NCI-H226 (cell line): ENCODE measurements at regions not wholly inside any gene's neighbourhood (a gene's known extent, or its start where the extent isn't known, plus 50 kb on each side); places are given as distances from the start of the nearest gene placed in this dataset.

Source experiments
- DNase-seq: peaks from one replicate; pipeline ENCODE4 v3.0.0-alpha.2; 2015

GRCh38 chr13:26929971-26930730 lies 169.6 kb upstream of the GPR12 start:
- peak; percentile 15 for DNase-seq

- no peak for DNase-seq
These were observed 166.9 kb upstream of the GPR12 start for GRCh38 chr13:26927511-26927910.

- DNase-seq = no peak
These were observed 165.8 kb upstream of the GPR12 start for GRCh38 chr13:26926371-26926770.

GRCh38 chr13:26923824-26924605 lies 163.4 kb upstream of the GPR12 start:
- DNase-seq = no peak

DNA sequence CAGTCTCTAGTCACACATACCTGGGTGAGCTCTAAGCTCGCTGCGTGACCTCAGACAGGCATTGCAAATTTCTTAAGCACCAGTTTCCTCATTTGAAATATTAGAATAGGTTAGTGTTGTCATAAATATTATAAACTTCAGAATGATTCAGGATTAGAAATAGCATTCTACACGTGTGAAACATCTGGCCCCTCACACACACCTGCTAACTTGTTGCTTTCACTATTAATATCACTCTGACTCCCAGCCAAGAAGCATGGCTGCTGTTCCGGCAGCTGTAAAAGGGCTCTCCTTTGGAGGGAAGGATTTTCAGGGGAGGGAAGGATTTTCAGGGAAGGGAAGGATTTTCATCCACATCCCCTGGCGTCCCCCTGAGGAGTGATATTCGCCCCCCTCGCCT lies 161.3 kb upstream of the GPR12 start:
- DNase-seq = no peak

- DNase-seq = no peak
These were observed 160.2 kb upstream of the GPR12 start for GRCh38 chr13:26920614-26921355.

GRCh38 chr13:26919732-26920131 lies 159.1 kb upstream of the GPR12 start:
- no peak for DNase-seq

DNA sequence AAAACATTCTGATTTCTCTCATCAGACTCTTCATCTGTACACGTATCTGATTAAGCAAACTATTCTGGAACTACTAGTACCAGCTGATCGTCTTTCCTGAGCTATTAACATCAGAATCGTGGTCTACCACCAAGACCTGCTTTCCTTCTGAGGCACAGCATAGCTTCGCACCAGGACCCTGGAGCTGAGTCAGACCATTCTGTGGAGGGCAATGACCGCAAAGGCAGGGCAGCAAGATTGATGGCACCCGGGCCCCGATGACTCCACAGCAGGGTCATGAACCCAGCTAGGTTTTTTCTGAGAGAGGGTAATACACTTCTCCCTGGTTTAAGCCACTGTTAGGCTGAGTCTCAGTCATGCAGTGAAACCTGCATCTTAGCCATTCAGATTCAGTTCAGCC lies 158.7 kb upstream of the GPR12 start:
- DNase-seq = no peak

- DNase-seq = no peak
These were observed 154.0 kb upstream of the GPR12 start for GRCh38 chr13:26914624-26915023.

DNA sequence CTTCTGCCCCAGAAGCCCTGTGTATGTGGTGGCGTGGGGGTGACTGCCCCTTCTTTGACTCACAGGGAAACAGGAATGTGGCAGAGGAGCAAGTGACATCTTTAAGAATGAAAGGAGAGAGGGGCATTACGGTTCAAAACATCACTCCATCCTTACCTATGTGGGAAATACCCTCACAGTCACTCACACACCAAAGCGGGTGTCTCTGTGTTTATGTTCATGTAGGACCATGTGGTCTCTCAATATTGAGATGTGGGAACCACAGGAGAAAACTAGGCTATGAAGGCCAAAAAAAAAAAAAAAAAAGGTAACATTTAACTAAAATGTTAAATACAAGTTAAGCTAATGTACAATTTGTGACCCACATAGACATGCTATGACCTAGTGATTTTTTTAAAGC lies 153.6 kb upstream of the GPR12 start:
- DNase-seq = no peak

GRCh38 chr13:26910754-26911465 lies 150.3 kb upstream of the GPR12 start:
- no peak for DNase-seq

DNA sequence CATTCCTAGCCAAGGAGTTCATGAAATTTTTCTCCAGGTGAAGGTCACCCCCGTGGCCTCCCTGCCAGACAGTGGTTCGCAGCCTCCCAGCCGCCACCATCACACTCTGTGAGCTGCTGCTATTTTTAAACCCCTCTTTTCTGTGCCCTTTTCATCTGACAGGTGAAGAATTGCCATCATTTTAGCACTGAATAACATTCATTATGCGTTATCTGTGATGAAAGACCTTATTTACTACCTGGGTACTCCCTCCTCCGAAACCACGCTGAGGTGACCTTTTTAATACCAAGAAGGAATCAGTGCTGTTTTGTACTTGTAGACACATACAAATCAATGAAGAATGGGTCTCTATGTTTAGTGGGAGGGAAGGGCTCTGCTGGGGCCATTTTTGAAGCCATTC lies 148.9 kb upstream of the GPR12 start:
- DNase-seq = no peak

GRCh38 chr13:26908126-26908525 lies 147.5 kb upstream of the GPR12 start:
- DNase-seq = no peak

DNA sequence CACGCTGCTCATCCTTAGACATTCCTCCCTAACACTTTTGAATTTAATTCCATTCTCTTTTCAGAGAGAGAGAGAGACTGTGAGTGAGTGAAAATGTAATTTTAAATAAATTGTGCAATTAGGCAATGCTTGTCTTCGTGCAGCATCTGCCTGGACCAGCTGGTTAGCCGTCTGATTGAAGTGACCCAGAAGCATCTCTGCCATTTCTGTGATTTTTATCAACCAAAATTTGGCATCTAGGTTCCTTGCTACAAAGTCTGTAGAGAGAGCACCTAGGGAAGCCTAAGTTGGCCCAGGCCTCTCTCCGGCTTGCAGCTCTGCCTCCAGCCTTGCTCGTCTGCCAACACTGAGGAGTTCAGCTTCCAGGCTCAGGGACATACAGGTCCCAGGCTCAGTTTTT lies 138.6 kb upstream of the GPR12 start:
- DNase-seq = no peak

GRCh38 chr13:26897706-26898550 lies 137.3 kb upstream of the GPR12 start:
- no peak for DNase-seq

DNA sequence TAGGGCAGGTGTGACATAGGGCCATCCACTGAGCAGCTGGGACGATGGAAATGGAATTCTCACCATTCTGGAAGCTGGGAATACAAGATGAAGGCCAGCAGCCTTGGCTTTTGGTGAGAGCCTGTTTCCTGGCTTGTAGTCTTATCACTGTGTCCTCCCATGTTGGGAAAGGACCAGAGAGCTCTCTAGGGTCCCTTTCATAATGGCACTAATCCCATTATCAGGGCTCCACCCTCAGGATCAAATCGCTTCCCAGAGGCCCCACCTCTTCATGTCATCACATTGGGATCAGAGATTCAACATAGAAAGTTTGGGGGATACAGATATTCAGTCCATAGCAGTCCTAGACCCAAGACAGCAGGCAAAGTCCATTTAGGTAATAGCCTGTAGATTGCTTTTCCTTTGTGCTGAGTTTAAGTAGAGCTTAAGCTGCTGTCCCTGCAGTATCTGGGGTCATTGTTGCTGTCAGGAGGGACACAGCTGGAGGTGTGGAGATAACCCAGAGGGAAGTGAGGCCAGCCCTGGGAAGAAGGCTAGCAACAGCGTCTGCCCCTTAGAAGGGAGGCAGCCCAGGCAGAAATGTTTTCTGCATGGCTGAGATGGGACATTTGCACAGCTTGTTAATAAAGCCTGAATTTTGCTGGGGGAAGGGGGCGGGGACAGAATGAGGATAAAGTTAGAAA lies 136.5 kb upstream of the GPR12 start:
- DNase-seq = no peak

DNA sequence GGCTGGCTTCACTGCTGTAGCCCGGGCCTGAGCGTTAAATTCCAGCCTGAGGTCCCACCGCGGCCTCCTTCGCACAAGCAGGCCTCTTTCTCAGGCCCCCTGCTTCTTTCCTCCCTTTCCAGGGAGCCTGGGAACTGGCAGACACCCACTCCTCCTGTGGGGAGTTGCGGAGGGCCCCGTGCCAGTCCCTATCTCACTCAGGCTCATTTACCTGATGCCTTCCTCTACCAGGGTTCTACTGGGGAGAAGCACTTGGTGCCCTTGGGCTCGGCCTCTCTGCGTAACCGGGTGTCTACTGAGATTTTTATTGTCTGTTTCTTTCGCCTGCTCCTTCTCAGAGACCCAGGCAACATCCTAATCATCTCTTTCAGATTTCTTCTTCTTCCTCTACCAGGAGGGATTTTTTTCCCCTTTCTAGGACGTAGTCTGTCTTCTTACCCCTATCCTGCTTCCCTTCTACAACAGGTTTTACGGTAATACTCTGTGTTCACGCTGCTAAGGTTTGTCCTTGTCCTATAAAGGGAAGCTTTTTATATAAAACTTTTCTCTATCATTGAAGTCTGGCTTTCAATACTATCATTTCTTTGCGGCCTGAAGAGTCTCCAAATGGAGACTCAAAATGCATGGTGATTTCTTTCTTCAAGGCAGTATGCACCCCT lies 135.4 kb upstream of the GPR12 start:
- DNase-seq = no peak

DNA sequence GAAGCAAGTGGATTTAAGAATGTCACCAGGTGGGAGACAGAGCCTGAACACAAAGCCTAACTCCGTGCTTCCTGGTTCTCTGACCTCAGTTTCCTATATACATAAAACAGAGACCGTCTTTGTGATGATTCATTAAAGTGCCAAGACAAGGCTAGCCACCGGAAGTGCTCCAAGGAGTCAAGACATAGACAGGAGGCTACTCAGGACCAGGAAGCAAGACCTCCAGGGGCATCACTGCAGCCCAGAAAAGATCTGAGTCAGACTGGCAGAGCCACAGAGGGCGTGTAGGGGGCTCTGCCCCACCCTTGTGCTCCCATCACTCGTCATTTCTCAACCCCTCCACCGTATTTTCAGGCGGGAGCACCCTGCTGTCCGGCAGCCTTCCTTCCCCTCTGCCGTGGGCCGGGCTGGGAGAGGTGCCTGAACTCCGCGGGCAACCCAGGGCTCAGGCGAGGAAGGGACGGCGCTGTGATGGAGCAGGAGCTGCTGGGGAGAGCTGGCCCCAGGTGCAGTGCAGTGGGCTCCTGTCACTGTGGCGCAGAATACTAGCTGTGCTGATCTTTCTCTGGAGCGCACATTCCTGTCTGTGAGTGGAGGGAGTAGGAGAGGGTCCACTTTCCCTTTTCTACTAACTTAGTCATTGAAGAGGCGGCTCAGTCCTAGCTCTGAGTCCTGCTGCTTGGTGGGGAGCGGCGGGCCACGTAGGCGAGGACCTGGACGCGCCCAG lies 134.7 kb upstream of the GPR12 start:
- DNase-seq = no peak

- no peak for DNase-seq
These were observed 128.0 kb upstream of the GPR12 start for GRCh38 chr13:26888632-26889031.

GRCh38 chr13:26887594-26887993 lies 127.0 kb upstream of the GPR12 start:
- no peak for DNase-seq
